ENCODE measurements at regions not wholly inside any gene's neighbourhood (a gene's known extent, or its start where the extent isn't known, plus 50 kb on each side); places are given as distances from the start of the nearest gene placed in this dataset.

DNA sequence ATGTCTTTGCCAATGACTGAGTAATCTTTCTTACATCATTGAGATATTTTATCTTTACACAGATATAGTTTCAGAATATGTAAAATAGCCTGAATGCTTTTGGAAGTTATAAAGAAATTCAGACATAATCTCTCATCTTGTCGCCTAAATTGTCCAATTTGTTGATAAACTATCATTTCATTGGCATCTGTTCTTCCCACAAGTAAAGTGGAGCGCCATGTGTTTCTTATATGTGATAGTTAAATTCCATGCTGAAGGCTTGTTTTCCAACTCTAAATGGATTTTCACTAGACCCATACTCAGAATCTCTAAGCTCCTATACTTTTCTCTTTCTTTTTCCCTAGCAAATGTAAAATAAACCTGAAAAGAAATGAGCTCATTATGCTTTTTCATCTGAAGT lies 640.1 kb upstream of the MBL2 start:
- TF ChIP-seq, protein P1, sequence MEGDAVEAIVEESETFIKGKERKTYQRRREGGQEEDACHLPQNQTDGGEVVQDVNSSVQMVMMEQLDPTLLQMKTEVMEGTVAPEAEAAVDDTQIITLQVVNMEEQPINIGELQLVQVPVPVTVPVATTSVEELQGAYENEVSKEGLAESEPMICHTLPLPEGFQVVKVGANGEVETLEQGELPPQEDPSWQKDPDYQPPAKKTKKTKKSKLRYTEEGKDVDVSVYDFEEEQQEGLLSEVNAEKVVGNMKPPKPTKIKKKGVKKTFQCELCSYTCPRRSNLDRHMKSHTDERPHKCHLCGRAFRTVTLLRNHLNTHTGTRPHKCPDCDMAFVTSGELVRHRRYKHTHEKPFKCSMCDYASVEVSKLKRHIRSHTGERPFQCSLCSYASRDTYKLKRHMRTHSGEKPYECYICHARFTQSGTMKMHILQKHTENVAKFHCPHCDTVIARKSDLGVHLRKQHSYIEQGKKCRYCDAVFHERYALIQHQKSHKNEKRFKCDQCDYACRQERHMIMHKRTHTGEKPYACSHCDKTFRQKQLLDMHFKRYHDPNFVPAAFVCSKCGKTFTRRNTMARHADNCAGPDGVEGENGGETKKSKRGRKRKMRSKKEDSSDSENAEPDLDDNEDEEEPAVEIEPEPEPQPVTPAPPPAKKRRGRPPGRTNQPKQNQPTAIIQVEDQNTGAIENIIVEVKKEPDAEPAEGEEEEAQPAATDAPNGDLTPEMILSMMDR (IDR thresholded peaks at IDR 0.05; ENCODE audit: borderline replicate concordance, extremely low read depth, low read length, poor library complexity, severe bottlenecking), result no peak
- no peak for TF ChIP-seq EZH2 (IDR thresholded peaks at IDR 0.05; ENCODE audit: borderline replicate concordance, low read depth, low read length, severe bottlenecking)
